Fibroblast of upper back skin (primary cell): ENCODE measurements at regions not wholly inside any gene's neighbourhood (a gene's known extent, or its start where the extent isn't known, plus 50 kb on each side); places are given as distances from the start of the nearest gene placed in this dataset.
"Not testable (repeated sequence)": the region's sequence is repeated elsewhere in the genome, so short reads cannot be mapped to it uniquely, and the experiment has no call there.

Experiments
- DNase-seq: peaks from one replicate; pipeline ENCODE4 v3.0.0-alpha.2; 2013

DNA sequence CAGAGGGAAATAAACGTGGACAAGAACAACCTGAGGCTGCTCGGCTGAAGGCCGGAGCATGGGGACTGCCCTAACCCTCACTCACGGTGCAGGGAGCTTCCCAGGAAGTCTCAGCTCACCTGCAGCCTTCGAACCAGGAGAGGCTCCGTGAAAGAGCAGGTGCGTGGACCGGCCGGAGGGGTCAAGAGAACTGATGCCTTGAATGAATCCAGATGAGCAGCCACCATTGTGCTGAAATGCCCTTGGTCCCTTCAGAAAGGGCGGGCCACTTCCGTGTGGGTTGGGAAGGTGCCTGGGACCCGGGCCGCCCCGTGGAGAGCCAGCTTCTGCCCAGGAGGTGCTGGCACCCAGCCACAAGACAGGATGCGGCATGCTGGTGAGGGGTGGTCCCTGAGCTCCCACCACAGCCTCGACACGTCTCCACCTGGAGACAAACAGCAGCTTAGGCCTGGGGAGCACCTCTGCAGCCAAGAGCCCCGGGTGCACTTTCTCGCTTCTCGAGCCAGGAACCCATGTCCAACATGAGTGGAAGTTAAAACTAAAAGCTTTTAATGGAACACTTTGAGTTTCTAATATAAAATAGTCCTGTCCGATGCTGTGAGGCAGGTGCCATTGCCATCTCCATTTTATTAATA is 83.5 kb downstream of the TTLL2 start:
- DNase-seq: no peak

DNA sequence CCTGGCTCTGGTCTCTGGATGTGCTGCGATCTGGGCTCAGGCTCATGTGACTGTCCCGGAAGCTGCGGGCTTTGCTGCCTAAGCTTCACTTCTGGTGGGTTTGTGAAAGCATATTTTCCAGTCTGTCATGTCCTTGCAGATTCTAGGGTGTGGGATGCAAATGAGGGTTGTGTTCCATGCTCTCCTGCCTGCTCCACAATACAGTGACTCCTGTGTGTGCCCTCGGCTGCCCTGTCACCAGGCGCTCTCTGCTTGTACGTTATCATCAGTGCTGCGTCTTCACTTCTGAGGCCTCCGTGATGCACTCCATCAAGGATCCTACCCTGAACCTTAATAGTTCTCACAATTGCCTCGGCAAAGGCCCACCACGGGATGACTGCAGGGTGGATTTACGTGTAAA is 84.2 kb downstream of the TTLL2 start:
- DNase-seq: no peak

DNA sequence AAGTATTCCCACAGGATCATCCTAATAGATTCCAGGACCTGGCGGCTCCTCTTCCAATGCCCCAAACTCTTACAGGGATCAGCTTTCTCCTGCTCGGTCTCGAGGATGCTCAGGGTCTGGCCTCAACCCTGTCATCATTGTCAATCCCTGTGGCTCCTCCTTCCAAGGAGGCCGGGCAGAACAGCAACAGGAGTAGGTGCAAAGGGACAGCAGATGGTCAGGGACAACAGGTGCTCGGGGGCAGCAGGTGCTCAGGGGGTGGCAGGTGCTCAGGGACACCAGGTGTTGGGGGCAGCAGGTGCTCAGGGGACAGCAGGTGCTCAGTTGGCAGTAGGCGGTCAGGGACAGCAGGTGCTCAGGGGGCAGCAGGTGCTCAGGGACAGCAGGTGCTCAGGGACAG is 84.8 kb downstream of the TTLL2 start:
- no peak for DNase-seq

- DNase-seq: no peak
Observed at GRCh38 chr6:167410462-167410861, 85.6 kb downstream of the TTLL2 start.

GRCh38 chr6:167412506-167412905 is 87.6 kb downstream of the TTLL2 start:
- no peak for DNase-seq

- DNase-seq: no peak
Observed at GRCh38 chr6:167415441-167415961, 90.6 kb downstream of the TTLL2 start.

- no peak for DNase-seq
Observed at GRCh38 chr6:167416676-167417430, 92.0 kb downstream of the TTLL2 start.

GRCh38 chr6:167420177-167420576 is 95.3 kb downstream of the TTLL2 start:
- no peak for DNase-seq

DNA sequence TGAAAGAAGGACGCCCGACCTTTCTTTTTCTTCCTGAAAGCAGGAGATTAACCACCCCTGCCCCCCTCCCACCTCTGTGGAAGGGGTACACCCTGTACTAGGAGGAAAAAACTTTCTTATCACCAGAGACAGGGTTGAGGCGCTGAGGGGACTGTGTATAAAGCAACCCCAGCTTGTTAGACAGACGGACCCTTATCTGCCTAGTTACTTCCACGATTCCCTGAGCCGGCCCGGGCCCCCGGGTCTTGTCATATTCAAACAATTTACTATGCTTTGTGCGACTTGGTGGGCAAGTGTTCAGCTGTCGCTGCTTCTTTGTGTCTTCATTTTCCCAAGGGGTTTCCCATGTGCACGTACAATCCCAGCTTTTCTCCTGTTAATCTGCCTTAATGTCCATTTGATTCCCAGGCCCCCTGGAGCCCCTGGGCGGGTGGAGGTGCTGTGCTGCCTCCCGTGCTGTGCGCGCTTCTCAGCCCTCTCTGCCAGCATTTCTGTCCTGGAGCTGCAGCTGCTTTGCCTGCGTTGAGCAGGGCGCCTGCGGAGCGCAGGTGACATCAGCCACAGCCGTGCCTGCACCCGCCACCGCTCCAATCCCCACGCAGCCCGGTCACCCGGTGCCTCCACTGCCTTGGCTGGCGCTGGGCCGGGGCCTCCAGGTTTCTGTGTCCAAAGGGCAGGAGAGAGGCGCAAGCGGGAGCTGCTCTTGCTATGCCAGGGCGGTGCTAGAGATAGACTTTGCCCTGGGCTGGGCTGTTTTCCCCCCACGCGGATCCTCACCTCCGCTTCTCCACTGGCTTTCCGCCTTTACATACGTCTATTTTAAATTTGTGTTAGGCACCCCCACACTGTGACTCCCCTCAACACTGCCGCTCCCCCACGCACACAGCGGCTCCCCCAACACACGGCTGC is 96.2 kb downstream of the TTLL2 start:
- DNase-seq: no peak

DNA sequence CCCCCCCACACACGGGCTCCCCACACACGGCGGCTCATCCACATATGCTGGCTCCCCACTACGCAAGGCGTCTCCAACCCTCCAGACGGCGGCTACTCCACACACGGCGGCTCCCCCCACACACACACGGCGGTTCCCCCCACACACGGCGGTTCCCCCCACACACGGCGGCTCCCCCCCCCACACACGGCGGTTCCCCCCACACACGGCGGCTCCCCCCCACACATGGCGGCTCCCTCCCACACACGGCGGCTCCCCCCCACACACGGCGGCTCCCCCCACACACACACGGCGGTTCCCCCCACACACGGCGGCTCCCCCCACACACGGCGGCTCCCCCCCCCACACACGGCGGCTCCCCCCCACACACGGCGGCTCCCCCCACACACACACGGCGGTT is 97.1 kb downstream of the TTLL2 start:
- not testable (repeated sequence) for DNase-seq

GRCh38 chr6:167422934-167423333 is 98.0 kb downstream of the TTLL2 start:
- no peak for DNase-seq

DNA sequence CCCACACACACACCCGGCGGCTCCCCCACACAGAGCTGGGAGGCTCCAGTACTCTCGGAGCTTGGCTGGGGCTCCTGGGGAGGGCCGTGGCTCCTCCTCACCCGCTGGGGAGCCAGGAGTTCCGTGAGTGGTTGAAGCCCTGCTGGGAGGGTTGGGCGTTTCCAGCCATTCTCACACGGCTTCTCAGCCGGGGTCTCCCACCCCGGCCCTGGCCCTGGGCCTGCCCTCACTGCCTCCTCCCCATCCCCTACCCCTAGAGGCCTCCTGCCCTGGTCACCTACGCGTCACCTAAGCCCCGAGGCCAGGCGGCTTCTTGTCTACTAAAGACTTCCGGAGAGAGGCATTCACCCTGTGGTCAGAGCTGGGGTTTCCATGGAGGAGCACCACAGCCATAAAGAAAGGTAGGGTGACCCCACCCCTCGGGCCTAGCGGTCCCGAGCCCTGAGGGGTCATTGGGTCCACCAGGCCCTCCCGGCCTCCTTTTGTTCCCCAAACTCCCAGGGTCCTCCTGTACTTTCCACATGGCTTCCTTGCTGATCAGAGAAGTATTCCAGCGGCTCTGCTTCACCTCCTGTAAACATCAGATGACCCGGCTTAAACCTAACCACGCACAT is 99.3 kb downstream of the TTLL2 start:
- no peak for DNase-seq

DNA sequence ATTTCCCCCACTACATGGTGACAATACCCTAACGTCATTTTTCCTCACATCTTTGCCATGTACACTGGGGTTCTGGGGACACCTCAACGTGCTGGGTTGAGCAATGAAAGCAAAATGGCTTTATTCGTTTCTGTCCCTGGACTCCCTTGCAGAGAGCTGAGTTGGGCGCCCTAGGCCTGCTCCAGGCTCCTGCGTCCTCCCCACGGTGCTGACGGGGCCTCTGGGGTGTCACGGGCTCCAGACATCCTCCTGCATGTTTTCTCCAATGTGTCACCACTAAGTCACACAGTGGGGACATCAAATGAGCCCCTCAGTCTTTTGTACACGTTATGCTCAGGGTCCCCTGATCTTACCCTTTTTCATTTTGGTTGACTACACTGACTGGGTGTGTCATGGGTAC is 99.8 kb downstream of the TTLL2 start:
- no peak for DNase-seq

DNA sequence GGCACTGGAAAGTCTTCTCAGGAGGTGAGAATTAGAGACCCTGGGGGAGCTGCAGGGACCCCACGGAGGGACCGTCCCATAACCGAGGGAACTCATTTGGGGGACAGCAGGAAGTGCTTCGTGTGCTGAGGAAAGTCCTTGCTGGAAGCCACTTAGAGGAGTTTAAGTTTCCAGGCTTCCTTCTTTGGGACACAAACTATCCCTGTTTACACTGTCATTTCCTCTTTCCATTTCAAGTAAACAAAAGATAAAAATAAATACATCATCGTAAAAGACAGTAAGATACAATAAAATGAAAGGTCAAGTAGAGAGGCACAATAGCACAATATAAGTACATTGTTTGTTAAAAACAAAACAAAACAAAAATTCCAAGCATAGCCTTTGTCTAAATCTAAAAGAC is 101.2 kb downstream of the TTLL2 start:
- DNase-seq: no peak

- no peak for DNase-seq
Observed at GRCh38 chr6:167426651-167427050, 101.8 kb downstream of the TTLL2 start.

DNA sequence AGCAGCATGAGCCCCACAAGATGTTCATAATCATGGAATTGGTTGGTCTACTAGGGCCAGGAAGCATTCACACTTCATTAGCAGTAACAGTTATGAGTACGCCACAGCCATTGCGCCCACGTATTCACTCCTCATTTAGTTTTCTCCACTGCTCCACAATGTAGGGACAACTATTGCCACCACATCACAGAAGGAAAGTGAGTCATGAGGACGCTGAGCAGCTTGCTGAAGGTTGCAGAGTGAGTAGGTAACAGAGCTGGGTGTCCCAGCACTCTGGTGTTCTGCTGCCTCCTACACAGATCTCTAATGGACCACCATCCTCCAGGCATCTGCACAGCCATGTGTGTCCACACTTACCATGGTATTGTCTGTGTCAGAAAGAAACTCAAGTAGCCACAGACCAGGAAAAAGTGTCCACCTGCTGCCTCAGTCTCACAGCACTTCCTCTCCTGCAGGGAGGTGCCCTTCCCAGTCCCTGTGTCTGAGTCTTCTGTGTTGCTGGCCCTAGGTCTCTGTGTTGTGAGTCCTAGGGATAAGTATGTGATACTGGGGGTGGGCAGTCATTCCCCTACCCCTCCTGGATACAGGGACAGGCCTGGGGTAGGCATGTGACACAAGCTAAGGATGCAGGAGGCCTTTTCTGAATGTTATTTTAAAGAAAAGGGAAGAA is 103.9 kb downstream of the TTLL2 start:
- DNase-seq: no peak

- no peak for DNase-seq
Observed at GRCh38 chr6:167429353-167429752, 104.5 kb downstream of the TTLL2 start.

GRCh38 chr6:167435209-167435728 is 110.4 kb downstream of the TTLL2 start:
- DNase-seq: no peak

DNA sequence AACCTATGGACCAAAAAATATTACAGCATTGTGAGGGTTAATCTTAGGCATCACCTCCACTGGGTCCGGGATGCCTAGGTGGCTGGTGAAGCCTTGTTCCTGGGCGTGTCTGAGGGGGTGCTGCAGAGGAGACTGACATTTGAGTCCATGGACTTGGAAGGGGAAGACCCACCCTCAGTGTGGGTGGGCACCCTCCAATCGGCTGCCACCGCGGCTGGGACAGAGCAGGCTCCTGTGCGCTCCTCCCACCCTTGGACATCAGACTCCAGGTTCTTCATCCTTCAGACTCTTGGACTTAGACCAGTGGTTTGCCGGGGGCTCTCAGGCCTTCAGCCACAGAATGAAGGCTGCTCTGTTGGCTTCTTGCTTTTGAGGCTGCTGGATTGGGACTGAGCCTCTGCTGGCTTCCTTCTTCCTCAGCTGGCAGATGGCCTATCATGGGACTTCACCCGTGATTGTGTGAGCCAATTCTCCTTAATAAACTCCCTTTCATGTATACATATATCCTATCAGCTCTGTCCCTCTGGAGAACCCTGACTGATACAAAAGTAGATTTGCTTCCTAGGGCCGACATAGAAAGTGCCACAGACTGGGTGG is 113.1 kb downstream of the TTLL2 start:
- no peak for DNase-seq

DNA sequence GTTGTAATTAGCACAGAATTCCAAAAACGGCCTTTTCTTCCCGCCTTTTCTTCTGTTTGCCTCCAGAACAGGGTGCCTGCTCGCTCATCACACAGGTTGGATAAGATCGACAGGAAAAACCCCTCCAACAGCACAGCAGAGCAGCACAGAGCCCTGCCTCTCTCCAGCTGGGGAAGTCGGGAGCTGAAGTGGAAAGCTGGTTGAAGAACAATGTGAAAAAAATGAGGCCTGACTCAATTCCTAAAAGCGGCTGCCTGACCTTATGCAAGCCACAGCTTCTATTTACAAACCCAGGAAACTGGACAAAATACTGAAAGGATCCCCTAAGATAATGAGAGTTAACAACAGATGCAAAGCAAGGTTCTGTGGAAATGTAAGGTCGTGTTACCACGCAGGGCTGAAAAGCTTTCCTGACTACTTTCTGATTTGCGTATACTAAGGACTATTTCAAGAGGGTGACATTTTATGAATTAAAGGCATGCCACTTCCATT is 116.9 kb downstream of the TTLL2 start:
- no peak for DNase-seq

- no peak for DNase-seq
Observed at GRCh38 chr6:167442245-167442644, 117.4 kb downstream of the TTLL2 start.
